K562 (cell line): ENCODE measurements at regions not wholly inside any gene's neighbourhood (a gene's known extent, or its start where the extent isn't known, plus 50 kb on each side); places are given as distances from the start of the nearest gene placed in this dataset.
"Not testable (repeated sequence)": the region's sequence is repeated elsewhere in the genome, so short reads cannot be mapped to it uniquely, and the experiment has no call there.

Source experiments
- BMI1 ChIP-seq: fragments of 150-350 bp; IDR thresholded peaks from 2 replicates; pipeline ENCODE4 v1.6.1; 2014; ENCODE audit warnings: low read length
- CBX3 ChIP-seq, 2 experiments: IDR thresholded peaks; 1 replicate in 1 of 2; 2 replicates in 1 of 2; pipeline ENCODE4 v1.6.1; 2012; ENCODE audit warnings: inconsistent platforms in 2 of 2, low read length in 2 of 2, borderline replicate concordance in 1 of 2, control low read depth in 1 of 2
- CTCF ChIP-seq, 3 experiments: IDR thresholded peaks in 2 of 3; conservative IDR thresholded peaks in 1 of 3; 2 replicates each; pipeline ENCODE4 v1.5.1; 2011 to 2012; ENCODE audit warnings: low read length in 3 of 3, mild to moderate bottlenecking in 3 of 3, control low read depth in 2 of 3, improper control_type of control experiment in 1 of 3, inconsistent platforms in 1 of 3, low read depth in 1 of 3, mixed read lengths in 1 of 3, moderate library complexity in 1 of 3; ENCODE audit not compliant: insufficient read depth in 2 of 3
- EZH2 ChIP-seq: IDR thresholded peaks from 2 replicates; pipeline ENCODE4 v1.6.1; 2012; ENCODE audit warnings: low read depth, mild to moderate bottlenecking, inconsistent platforms, low read length, borderline replicate concordance
- MEIS2 ChIP-seq: fragments of 450-650 bp; IDR thresholded peaks from 2 replicates; pipeline ENCODE4 v1.6.1; 2014; ENCODE audit warnings: mild to moderate bottlenecking; ENCODE audit not compliant: partially characterized antibody
- MXI1 ChIP-seq: IDR thresholded peaks from 2 replicates; pipeline ENCODE4 v1.6.1; 2011; ENCODE audit warnings: low read depth, mild to moderate bottlenecking, improper control_type of control experiment, low read length
- NR2C2 ChIP-seq, 2 experiments: fragments of 200-800 bp in 1 of 2; sonication (Bioruptor generic) in 1 of 2; sonication (generic) in 1 of 2; formaldehyde crosslinking in 1 of 2; IDR thresholded peaks; 2 replicates each; pipeline versions ENCODE4 v1.6.1 to v1.8.0; 2016 to 2022; ENCODE audit warnings: mild to moderate bottlenecking in 1 of 2, missing compliant biosample characterization in 1 of 2, missing genetic modification characterization in 1 of 2, missing genetic modification reagents in 1 of 2
- POLR2A ChIP-seq: fragments of 450-650 bp; conservative IDR thresholded peaks from 2 replicates; pipeline ENCODE4 v1.6.1; 2016
- SAFB ChIP-seq: fragments of 200-400 bp; formaldehyde crosslinking; IDR thresholded peaks from 2 replicates; pipeline ENCODE4 v1.6.1; 2017; ENCODE audit warnings: low read depth, low read length, borderline replicate concordance
- ZNF274 ChIP-seq: IDR thresholded peaks from 2 replicates; pipeline ENCODE4 v1.6.1; 2011; ENCODE audit warnings: low read depth, mild to moderate bottlenecking, low read length, moderate library complexity, borderline replicate concordance
- ZNF277 ChIP-seq: fragments of 250-450 bp; sonication (Bioruptor Pico); IDR thresholded peaks from 2 replicates; pipeline ENCODE4 v1.8.0; 2022; ENCODE audit warnings: inconsistent platforms, mild to moderate bottlenecking, moderate library complexity, borderline replicate concordance
- ZNF512 ChIP-seq: IDR thresholded peaks from 2 replicates; pipeline ENCODE4 v1.6.1; 2016; ENCODE audit warnings: missing genetic modification characterization, missing compliant biosample characterization
- TF ChIP-seq, protein P1 (sequence below), 2 experiments: IDR thresholded peaks; 2 replicates each; pipeline ENCODE4 v1.6.1; 2011; ENCODE audit warnings: borderline replicate concordance in 1 of 2, control low read depth in 1 of 2, low read depth in 1 of 2, low read length in 1 of 2, mild to moderate bottlenecking in 1 of 2, mixed read lengths in 1 of 2, moderate library complexity in 1 of 2; ENCODE audit not compliant: insufficient read depth in 1 of 2, insufficient read length in 1 of 2, poor library complexity in 1 of 2, severe bottlenecking in 1 of 2; ENCODE audit errors: extremely low read depth in 1 of 2
- TF ChIP-seq, protein P2 (sequence below): fragments of 450-650 bp; IDR thresholded peaks from 2 replicates; pipeline ENCODE4 v1.6.1; 2018; ENCODE audit not compliant: partially characterized antibody

GRCh38 chr4:116536024-116536423 is 549.4 kb downstream of the TRAM1L1 start:
- not testable (repeated sequence) for TF ChIP-seq MXI1; NR2C2 (CRISPR knock-in tag; IDR thresholded peaks at IDR 0.05); NR2C2 (tag; IDR thresholded peaks at IDR 0.05); ZNF277 (CRISPR knock-in tag); CTCF (IDR thresholded peaks at IDR 0.05 in 2 of 3, conservative IDR thresholded peaks at IDR 0.05 in 1 of 3; ENCODE audit: insufficient read depth in 2 of 3, low read depth in 1 of 3, low read length in 3 of 3); BMI1; ZNF512 (tag); POLR2A; CBX3 (IDR thresholded peaks at IDR 0.05; ENCODE audit: borderline replicate concordance in 1 of 2, low read length in 2 of 2); ZNF274; EZH2; SAFB; MEIS2
- TF ChIP-seq, protein P1, sequence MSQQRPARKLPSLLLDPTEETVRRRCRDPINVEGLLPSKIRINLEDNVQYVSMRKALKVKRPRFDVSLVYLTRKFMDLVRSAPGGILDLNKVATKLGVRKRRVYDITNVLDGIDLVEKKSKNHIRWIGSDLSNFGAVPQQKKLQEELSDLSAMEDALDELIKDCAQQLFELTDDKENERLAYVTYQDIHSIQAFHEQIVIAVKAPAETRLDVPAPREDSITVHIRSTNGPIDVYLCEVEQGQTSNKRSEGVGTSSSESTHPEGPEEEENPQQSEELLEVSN (IDR thresholded peaks at IDR 0.05; ENCODE audit: borderline replicate concordance in 1 of 2, extremely low read depth in 1 of 2, insufficient read depth in 1 of 2, insufficient read length in 1 of 2, low read depth in 1 of 2, low read length in 1 of 2, poor library complexity in 1 of 2, severe bottlenecking in 1 of 2): not testable (repeated sequence)
- TF ChIP-seq, protein P2, sequence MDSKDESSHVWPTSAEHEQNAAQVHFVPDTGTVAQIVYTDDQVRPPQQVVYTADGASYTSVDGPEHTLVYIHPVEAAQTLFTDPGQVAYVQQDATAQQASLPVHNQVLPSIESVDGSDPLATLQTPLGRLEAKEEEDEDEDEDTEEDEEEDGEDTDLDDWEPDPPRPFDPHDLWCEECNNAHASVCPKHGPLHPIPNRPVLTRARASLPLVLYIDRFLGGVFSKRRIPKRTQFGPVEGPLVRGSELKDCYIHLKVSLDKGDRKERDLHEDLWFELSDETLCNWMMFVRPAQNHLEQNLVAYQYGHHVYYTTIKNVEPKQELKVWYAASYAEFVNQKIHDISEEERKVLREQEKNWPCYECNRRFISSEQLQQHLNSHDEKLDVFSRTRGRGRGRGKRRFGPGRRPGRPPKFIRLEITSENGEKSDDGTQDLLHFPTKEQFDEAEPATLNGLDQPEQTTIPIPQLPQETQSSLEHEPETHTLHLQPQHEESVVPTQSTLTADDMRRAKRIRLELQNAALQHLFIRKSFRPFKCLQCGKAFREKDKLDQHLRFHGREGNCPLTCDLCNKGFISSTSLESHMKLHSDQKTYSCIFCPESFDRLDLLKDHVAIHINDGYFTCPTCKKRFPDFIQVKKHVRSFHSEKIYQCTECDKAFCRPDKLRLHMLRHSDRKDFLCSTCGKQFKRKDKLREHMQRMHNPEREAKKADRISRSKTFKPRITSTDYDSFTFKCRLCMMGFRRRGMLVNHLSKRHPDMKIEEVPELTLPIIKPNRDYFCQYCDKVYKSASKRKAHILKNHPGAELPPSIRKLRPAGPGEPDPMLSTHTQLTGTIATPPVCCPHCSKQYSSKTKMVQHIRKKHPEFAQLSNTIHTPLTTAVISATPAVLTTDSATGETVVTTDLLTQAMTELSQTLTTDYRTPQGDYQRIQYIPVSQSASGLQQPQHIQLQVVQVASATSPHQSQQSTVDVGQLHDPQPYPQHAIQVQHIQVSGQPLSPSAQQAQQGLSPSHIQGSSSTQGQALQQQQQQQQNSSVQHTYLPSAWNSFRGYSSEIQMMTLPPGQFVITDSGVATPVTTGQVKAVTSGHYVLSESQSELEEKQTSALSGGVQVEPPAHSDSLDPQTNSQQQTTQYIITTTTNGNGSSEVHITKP: not testable (repeated sequence)
